Choroid plexus epithelial cell (primary cell): ENCODE measurements at regions not wholly inside any gene's neighbourhood (a gene's known extent, or its start where the extent isn't known, plus 50 kb on each side); places are given as distances from the start of the nearest gene placed in this dataset.

ENCODE experiments used
- DNase-seq: peaks from one replicate; pipeline ENCODE4 v3.0.0-alpha.2; 2010; ENCODE audit warnings: low read depth
- H3K4me3 ChIP-seq: 2 replicates; pipeline ENCODE4 v1.5.1; 2011; ENCODE audit warnings: low read depth, mild to moderate bottlenecking, control low read depth, low read length, moderate library complexity
- TF ChIP-seq, protein P1 (sequence below): conservative IDR thresholded peaks from 2 replicates; pipeline ENCODE4 v1.5.1; 2011; ENCODE audit warnings: low read depth, mild to moderate bottlenecking, control low read depth, inconsistent platforms, low read length, moderate library complexity

DNA sequence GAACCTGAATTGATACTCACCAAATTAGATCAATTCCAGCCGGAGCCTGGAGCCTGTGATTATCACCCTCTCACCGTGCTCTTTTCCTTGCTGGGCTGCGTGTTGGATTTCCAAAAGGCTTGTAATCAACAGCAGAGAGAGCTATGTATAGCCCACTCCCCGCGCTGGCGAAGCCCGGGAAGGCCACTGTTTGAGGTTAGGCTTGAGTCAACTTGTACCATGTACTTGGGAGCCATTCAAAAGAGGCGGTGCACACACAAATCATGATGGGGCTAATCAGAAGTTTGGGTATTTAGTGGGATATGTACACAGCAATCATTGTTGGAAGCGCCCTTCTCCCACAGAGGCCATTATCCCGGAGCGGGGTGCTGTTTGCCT, 151.6 kb downstream of the GLI2 start:
- H3K4me3 ChIP-seq = no peak overlapping the region
- DNase-seq = no peak
- TF ChIP-seq, protein P1, sequence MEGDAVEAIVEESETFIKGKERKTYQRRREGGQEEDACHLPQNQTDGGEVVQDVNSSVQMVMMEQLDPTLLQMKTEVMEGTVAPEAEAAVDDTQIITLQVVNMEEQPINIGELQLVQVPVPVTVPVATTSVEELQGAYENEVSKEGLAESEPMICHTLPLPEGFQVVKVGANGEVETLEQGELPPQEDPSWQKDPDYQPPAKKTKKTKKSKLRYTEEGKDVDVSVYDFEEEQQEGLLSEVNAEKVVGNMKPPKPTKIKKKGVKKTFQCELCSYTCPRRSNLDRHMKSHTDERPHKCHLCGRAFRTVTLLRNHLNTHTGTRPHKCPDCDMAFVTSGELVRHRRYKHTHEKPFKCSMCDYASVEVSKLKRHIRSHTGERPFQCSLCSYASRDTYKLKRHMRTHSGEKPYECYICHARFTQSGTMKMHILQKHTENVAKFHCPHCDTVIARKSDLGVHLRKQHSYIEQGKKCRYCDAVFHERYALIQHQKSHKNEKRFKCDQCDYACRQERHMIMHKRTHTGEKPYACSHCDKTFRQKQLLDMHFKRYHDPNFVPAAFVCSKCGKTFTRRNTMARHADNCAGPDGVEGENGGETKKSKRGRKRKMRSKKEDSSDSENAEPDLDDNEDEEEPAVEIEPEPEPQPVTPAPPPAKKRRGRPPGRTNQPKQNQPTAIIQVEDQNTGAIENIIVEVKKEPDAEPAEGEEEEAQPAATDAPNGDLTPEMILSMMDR = no peak

DNA sequence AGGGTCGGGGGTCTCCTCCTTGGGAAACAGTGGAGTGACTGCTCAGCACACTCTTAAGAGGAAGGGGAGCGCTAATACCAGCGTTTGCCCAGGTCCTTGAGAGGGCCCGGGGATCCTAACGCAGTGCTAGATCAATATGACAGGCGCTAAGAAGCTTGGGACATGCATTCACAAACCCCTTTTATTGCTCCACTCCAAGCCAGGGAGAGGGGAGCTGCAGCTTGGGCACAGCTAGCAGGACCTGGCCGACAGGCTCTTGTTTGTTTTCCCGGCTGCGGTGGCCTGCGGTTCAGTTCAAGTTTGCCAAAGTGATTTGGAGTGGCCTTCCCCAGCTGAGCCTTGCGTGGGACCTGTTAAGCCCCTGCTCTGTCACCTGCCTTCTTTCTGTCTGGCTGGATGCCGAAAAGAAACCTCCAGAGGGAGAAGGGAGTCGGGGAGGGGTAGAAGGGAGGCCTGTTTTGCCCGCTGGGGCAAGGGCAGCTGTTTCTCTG, 152.1 kb downstream of the GLI2 start:
- no peak overlapping the region for H3K4me3 ChIP-seq
- no peak for DNase-seq

DNA sequence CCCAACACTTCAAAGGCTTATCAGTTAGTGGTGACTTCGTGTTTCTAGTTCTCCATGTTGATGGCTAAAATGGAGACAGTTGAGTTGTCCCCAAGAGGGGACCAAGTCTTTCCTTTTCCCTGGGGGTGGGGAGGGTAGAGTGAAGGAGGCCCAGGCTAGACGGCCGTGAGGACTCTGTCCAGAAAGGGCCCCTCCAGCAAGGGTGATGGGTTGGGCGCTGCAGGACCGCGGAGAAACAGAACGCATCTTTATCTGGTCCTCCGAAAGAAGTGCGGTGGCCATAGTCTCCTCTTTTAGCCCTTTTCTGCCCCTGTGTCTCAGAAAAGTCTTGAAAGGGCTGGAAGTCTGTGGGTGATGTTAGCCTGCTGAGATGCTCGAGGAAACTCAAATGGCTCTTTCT, 153.2 kb downstream of the GLI2 start:
- H3K4me3 ChIP-seq = no peak overlapping the region
- no peak for DNase-seq
- TF ChIP-seq, protein P1 = no peak

More for the DNA sequence above, 152.1 kb downstream of the GLI2 start:
- TF ChIP-seq, protein P1 = no peak

DNA sequence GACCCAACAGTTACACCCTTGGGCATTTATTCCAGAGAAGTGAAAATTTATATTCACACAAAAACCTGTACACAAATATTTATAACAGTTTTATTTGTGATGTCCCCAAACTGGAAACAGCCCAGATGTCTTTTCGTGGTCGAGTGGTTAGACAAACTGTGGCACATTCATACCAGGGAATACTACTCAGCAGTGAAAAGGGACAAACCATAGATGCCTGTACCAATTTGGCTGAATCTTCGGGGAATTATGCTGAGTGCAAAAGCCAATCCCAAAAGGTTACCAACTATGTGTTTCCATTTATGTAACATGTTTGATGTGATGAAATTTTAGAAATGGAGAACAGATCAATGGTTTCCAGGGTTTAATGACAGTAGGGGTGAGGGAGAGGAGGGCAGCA, 154.3 kb downstream of the GLI2 start:
- no peak for DNase-seq
- no peak overlapping the region for H3K4me3 ChIP-seq
- TF ChIP-seq, protein P1 = no peak

DNA sequence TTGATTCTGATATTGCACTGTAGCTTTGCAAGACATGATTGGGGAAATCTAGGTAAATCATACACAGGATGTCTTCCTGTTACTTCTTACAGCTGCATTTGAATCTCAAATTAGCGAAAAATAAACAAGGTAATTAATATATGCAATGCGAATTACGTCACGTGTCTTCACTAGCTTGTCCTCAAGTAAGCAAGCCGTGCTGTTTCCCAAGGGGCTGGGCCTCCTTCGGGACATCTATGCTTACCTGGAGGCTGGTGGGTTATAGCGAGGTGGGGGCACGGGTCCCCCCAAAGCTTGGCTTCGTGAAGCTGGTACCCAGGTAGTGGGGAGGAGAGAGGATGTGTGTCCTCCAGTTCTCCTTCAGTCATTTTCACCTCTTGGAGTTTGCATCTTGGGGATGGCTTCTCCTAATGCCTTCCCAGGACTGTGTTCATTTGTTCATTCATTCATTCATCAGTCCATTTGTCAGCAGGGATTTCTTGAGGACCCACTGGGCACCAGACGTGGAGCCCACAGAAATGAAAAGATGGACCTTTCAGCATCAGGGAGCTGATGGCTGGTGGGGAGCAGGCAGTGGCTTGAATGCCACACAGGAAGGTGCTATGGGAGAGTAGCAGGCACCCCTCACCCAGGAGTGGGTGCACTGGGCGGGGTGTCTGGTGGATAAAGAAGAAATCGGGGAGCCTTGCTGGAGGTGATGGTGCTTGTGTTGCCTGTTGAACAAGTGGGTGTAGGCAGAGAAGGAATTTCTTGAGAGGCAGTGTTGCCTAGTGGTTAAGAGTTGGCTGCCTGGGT, 155.1 kb downstream of the GLI2 start:
- H3K4me3 ChIP-seq = no peak overlapping the region
- no peak for DNase-seq
- TF ChIP-seq, protein P1 = no peak

DNA sequence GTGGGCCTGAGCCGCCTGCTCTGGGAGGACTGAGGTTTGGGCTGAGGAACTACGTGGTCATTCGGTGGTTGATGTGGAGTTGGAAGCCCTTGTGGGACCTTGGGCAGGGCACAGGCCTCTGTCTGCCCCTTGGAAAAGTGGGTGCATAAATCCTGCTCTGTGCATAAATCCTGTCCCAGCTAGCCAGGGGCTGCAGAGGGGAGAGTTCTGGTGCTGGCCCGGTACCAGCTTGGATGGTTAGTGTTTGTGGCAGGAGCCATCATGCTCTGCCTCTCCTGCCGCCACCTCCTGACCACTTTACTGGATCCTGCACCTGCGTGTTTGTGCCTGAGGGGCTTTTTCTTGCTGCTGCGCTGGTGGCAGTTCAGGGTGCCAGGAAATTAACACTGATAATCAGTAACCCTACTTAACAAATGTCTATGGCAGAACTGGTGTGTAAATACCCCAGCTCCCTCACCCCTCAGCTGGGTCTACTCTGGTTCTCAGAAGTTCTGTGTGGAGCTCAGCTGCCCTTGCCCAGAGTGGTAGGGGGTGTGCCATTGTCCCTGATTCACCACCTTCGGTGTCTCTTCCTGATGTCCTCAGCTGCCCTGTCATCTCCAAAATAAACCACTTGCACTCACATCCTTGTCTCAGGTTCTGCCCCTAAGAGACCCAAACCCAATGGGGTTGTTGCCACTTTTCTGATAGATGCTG, 156.8 kb downstream of the GLI2 start:
- TF ChIP-seq, protein P1 = no peak
- no peak overlapping the region for H3K4me3 ChIP-seq
- DNase-seq = no peak
